VCaP (cell line): ENCODE measurements at regions not wholly inside any gene's neighbourhood (a gene's known extent, or its start where the extent isn't known, plus 50 kb on each side); places are given as distances from the start of the nearest gene placed in this dataset.

Experiments used
- H3K27ac ChIP-seq: fragments of 450-650 bp; 2 replicates; pipeline ENCODE4 v1.5.1; 2017
- CTCF ChIP-seq: fragments of 450-650 bp; conservative IDR thresholded peaks from 2 replicates; pipeline ENCODE4 v1.5.1; 2017; ENCODE audit warnings: mild to moderate bottlenecking, moderate library complexity

- H3K27ac ChIP-seq, result no peak overlapping the region
- TF ChIP-seq CTCF, result no peak
These were observed 70.0 kb upstream of the SLC6A6 start for GRCh38 chr3:14332392-14332791.

DNA sequence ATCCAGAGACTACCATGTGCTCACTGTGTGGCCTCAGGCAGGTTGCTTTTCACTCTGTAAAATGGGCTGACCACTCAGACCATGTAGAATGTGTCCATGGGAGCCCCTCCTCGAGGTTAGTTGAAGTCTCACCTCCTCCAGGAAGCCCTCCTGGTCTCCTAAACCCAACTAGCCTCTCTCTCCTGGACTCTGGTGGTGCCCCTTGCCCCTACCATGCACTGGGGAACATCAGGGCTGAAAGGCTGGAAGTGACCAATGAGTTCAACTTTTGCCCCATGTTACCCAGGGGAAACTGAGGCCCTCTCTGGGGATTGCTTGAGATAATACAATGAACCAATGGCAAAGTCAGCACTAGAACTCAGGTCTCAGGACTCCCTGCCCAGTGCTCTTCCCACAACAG, 69.2 kb upstream of the SLC6A6 start:
- no peak overlapping the region for H3K27ac ChIP-seq
- TF ChIP-seq CTCF, result no peak

DNA sequence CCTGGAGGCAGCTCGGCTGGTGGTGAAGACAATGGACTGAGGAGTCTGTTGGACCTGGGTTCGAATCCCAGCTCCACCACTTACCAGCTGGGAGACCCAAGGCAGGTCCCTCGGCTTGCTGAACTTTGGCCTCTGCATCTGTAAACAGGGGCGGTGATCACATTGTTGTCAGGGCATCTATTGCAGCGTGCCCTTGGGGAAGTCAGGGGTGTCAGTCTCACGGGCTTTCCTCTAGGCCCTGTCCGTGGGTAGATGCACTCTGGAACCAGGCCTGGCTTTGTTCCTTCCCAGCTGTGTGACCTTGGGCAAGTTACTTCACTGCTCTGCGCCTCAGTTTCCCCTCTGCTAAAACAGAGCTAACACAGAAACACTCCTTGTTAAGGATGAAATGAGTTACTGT, 68.8 kb upstream of the SLC6A6 start:
- peak overlapping the region; percentile 24; the same call in 1 of the 2 replicates for H3K27ac ChIP-seq
- no peak for TF ChIP-seq CTCF

DNA sequence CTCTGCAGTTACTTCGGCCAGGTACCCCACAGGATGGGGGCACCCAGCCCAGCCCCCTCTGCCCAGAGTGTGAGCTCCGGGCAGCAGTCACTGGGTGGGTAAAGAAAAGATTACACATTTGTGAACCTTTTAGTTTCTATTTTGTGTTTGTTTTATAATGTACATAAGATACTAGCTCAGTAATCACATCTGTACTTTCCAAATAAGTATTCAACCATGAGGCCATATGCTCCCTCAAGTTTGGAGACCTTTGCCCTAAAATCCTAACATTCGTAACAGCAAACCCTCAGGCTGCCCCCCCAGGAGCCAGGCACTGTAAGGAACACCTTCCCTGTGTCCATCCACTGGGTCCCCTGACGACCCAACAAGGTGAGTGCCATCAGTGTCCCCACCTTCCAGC, 68.3 kb upstream of the SLC6A6 start:
- TF ChIP-seq CTCF, result no peak
- peak overlapping the region; percentile 24; the same call in 1 of the 2 replicates for H3K27ac ChIP-seq

- no peak for TF ChIP-seq CTCF
- peak overlapping the region; percentile 24; the same call in 1 of the 2 replicates for H3K27ac ChIP-seq
These were observed 67.5 kb upstream of the SLC6A6 start for GRCh38 chr3:14334936-14335335.

DNA sequence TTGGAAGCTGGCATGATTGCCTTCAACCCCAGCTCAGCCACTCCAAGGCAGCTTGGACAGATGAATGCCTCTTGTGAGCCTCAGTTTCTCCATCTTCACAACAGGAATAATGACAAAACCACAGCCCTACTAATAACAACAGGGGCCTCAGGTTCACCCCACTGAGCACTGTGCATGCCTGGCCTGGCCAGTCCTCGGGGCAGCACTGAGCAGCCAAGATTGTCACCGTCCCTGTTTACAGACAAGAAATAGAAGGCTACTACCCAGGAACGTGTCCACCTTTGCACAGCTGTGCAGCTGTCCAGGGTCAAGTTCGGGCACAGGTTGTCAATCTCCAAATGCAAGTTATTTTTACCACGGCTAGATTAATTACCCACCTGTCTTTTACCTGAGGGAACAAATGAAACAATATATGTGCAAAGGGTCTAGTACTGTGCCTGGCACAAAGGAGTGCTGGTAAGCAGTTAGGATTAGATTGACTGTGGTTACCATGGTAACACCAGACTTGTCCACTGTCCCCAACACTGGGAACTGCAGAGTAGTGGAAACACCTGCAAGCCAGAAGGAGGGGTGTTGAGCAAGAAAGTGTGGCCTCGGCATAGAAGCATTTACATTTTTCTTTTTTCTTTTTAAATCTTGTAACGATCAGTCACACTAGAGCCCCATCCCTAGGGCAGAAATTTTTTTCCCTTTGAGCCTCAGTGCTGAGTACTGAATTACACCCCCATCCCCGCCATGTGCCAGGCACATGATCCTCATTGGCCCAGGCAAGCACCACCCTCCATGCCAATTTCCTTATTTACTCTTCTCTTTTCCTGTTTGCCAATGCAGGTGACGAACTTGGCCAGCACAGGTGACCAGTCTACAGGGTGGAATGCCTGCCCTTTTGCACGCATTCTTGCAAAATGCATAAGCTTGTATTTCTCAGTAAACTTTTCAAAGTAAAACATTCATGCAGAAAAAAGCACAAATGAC, 66.3 kb upstream of the SLC6A6 start:
- no peak for TF ChIP-seq CTCF
- peak overlapping the region; percentile 51 for H3K27ac ChIP-seq

GRCh38 chr3:14336749-14337598, 65.4 kb upstream of the SLC6A6 start:
- TF ChIP-seq CTCF, result no peak
- H3K27ac ChIP-seq, result peak overlapping the region; percentile 51
